NB4 (cell line): ENCODE measurements at regions not wholly inside any gene's neighbourhood (a gene's known extent, or its start where the extent isn't known, plus 50 kb on each side); places are given as distances from the start of the nearest gene placed in this dataset.

Source experiments
- POLR2A ChIP-seq: IDR thresholded peaks from 2 replicates; pipeline ENCODE4 v1.6.1; 2011; ENCODE audit warnings: mild to moderate bottlenecking; ENCODE audit not compliant: insufficient read length; ENCODE audit errors: extremely low read depth
- TF ChIP-seq, protein P1 (sequence below): IDR thresholded peaks from one replicate; pipeline ENCODE4 v1.5.1; 2012; ENCODE audit warnings: low read depth, low read length
- TF ChIP-seq, protein P2 (sequence below): IDR thresholded peaks from 2 replicates; pipeline ENCODE4 v1.6.1; 2011; ENCODE audit warnings: low read depth, low read length

DNA sequence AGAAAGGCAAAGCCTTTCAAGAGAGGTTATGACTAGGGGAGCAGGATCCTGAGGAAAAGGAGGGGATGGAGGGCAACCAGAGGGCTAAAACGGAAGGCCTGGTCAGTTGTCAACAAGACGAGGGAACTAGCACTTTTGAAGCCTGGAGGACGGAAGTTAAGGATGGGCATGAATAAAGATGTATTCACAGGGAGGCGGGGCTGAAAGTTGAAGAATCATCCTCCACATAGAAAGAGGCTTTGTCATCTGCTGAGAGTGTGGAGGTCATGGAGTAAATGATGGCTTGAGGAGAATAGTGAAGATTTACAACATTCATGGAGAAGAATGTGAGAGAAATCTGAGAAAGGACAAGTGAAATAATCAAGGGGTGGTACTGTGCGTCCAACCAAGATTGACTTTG is 137.5 kb downstream of the MAGEB17 start:
- TF ChIP-seq, protein P1, sequence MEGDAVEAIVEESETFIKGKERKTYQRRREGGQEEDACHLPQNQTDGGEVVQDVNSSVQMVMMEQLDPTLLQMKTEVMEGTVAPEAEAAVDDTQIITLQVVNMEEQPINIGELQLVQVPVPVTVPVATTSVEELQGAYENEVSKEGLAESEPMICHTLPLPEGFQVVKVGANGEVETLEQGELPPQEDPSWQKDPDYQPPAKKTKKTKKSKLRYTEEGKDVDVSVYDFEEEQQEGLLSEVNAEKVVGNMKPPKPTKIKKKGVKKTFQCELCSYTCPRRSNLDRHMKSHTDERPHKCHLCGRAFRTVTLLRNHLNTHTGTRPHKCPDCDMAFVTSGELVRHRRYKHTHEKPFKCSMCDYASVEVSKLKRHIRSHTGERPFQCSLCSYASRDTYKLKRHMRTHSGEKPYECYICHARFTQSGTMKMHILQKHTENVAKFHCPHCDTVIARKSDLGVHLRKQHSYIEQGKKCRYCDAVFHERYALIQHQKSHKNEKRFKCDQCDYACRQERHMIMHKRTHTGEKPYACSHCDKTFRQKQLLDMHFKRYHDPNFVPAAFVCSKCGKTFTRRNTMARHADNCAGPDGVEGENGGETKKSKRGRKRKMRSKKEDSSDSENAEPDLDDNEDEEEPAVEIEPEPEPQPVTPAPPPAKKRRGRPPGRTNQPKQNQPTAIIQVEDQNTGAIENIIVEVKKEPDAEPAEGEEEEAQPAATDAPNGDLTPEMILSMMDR, result no peak
- no peak for TF ChIP-seq POLR2A
- TF ChIP-seq, protein P2, sequence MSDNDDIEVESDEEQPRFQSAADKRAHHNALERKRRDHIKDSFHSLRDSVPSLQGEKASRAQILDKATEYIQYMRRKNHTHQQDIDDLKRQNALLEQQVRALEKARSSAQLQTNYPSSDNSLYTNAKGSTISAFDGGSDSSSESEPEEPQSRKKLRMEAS, result no peak
